A549 (cell line): ENCODE measurements at regions not wholly inside any gene's neighbourhood (a gene's known extent, or its start where the extent isn't known, plus 50 kb on each side); places are given as distances from the start of the nearest gene placed in this dataset.

Experiments used
- ATAC-seq, 2 experiments: fragments of 200-7000 bp in 1 of 2; fragments of >200 bp in 1 of 2; cut with Nextera tagmentation in 1 of 2; cut with Tn5 transposase in 1 of 2; 3 replicates each; pipeline versions ENCODE4 v1.8.0 to v1.9.1; 2018 to 2020; ENCODE audit warnings: mild to moderate bottlenecking in 1 of 2, moderate library complexity in 1 of 2
- CTCF ChIA-PET: fragments of 300-600 bp; sonication (Branson Sonifier 250); formaldehyde crosslinking; extraction: SDS; loops from one replicate; lab custom pipeline; 2021; ENCODE audit warnings: antibody characterized with exemption, inconsistent platforms; lab: Yijun Ruan, JAX
- POLR2A ChIA-PET: fragments of 350-600 bp; formaldehyde crosslinking; extraction: SDS; loops from one replicate; lab custom pipeline; 2021; ENCODE audit warnings: antibody characterized with exemption, inconsistent platforms; lab: Yijun Ruan, JAX
- DNase-seq, 2 experiments: peaks; one replicate each; pipeline versions ENCODE4 v3.0.0 to v3.0.0-alpha.2; 2011 to 2016; ENCODE audit warnings: low read depth in 1 of 2, low spot score in 1 of 2
- FAIRE-seq: peaks from 2 replicates; lab custom pipeline; 2011; peaks lifted over from hg19 to GRCh38; lab: Jason Lieb, UNC
- H3K27ac ChIP-seq, 2 experiments: fragments of >200 bp; sonication (Bioruptor Twin); formaldehyde crosslinking; 3 replicates each; pipeline ENCODE4 v1.5.1; 2016 to 2017
- H3K4me1 ChIP-seq: fragments of >200 bp; sonication (Bioruptor Twin); formaldehyde crosslinking; 3 replicates; pipeline ENCODE4 v1.6.1; 2016
- H3K4me2 ChIP-seq: fragments of >200 bp; sonication (Bioruptor Twin); formaldehyde crosslinking; 3 replicates; pipeline ENCODE4 v1.6.1; 2016
- H3K4me3 ChIP-seq: fragments of >200 bp; sonication (Bioruptor Twin); formaldehyde crosslinking; 3 replicates; pipeline ENCODE4 v1.5.1; 2016
- H3K9me3 ChIP-seq: fragments of >200 bp; sonication (Bioruptor Twin); formaldehyde crosslinking; 3 replicates; pipeline ENCODE4 v1.6.1; 2016
- CBX2 ChIP-seq: fragments of 200-600 bp; sonication (generic); IDR thresholded peaks from 2 replicates; pipeline ENCODE4 v1.6.1; 2016; ENCODE audit warnings: low read depth, mild to moderate bottlenecking, borderline replicate concordance
- CHD2 ChIP-seq: fragments of 150-350 bp; IDR thresholded peaks from 2 replicates; pipeline ENCODE4 v1.6.1; 2014; ENCODE audit warnings: low read length; ENCODE audit not compliant: partially characterized antibody
- EHF ChIP-seq: fragments of 250-450 bp; sonication (Bioruptor Pico); IDR thresholded peaks from 2 replicates; pipeline ENCODE4 v1.5.0; 2020; ENCODE audit warnings: mild to moderate bottlenecking
- EHMT2 ChIP-seq: fragments of 200-600 bp; sonication (generic); IDR thresholded peaks from 2 replicates; pipeline ENCODE4 v1.6.1; 2016; ENCODE audit warnings: antibody characterized with exemption, low read depth, mild to moderate bottlenecking, moderate library complexity
- ELK1 ChIP-seq: fragments of 150-350 bp; IDR thresholded peaks from 2 replicates; pipeline ENCODE4 v1.6.1; 2014; ENCODE audit warnings: low read depth, mild to moderate bottlenecking, low read length
- EP300 ChIP-seq, 2 experiments: fragments of >200 bp; sonication (Bioruptor Twin); formaldehyde crosslinking; IDR thresholded peaks; 2 replicates in 1 of 2; 3 replicates in 1 of 2; pipeline ENCODE4 v1.6.1; 2016 to 2017
- ESRRA ChIP-seq: fragments of 150-350 bp; IDR thresholded peaks from 2 replicates; pipeline ENCODE4 v1.6.1; 2014; ENCODE audit warnings: mild to moderate bottlenecking, low read length, borderline replicate concordance
- FOXS1 ChIP-seq: fragments of 250-450 bp; sonication (Bioruptor Pico); IDR thresholded peaks from 2 replicates; pipeline ENCODE4 v1.5.0; 2020; ENCODE audit warnings: mild to moderate bottlenecking, moderate library complexity
- HEYL ChIP-seq: fragments of 250-450 bp; sonication (Bioruptor Pico); IDR thresholded peaks from 2 replicates; pipeline ENCODE4 v1.8.0; 2021; ENCODE audit warnings: mild to moderate bottlenecking, moderate library complexity
- HMGXB4 ChIP-seq: fragments of 250-450 bp; sonication (Bioruptor Pico); IDR thresholded peaks from 2 replicates; pipeline ENCODE4 v1.5.0; 2021; ENCODE audit warnings: mild to moderate bottlenecking, moderate library complexity, borderline replicate concordance
- HOXA7 ChIP-seq: fragments of 250-450 bp; sonication (Bioruptor Pico); IDR thresholded peaks from 2 replicates; pipeline ENCODE4 v1.5.0; 2020; ENCODE audit warnings: mild to moderate bottlenecking, moderate library complexity
- KDM1A ChIP-seq: fragments of 200-600 bp; sonication (generic); IDR thresholded peaks from 2 replicates; pipeline ENCODE4 v1.6.1; 2016; ENCODE audit warnings: low read depth, mild to moderate bottlenecking
- KDM5A ChIP-seq: fragments of 200-600 bp; sonication (generic); IDR thresholded peaks from 2 replicates; pipeline ENCODE4 v1.6.1; 2016; ENCODE audit warnings: antibody characterized with exemption, mild to moderate bottlenecking
- MYC ChIP-seq: IDR thresholded peaks from 2 replicates; pipeline ENCODE4 v1.6.1; 2012; ENCODE audit warnings: mild to moderate bottlenecking, inconsistent platforms, low read length, improper control_type of control experiment, borderline replicate concordance
- NFE2L2 ChIP-seq: fragments of 150-350 bp; conservative IDR thresholded peaks from 2 replicates; pipeline ENCODE4 v1.6.1; 2014; ENCODE audit warnings: low read length
- NR3C1 ChIP-seq: fragments of >200 bp; sonication (Bioruptor Twin); formaldehyde crosslinking; IDR thresholded peaks from 3 replicates; pipeline ENCODE4 v1.6.1; 2017
- PBX3 ChIP-seq: IDR thresholded peaks from 2 replicates; pipeline ENCODE4 v1.6.1; 2012
- PHF8 ChIP-seq: fragments of 200-600 bp; sonication (generic); IDR thresholded peaks from 2 replicates; pipeline ENCODE4 v1.6.1; 2016; ENCODE audit warnings: low read depth, mild to moderate bottlenecking, antibody characterized with exemption, moderate library complexity, borderline replicate concordance
- POLR2A ChIP-seq: IDR thresholded peaks from 2 replicates; pipeline ENCODE4 v1.6.1; 2012; ENCODE audit warnings: mild to moderate bottlenecking, low read length
- RARB ChIP-seq: fragments of 250-450 bp; sonication (Bioruptor Pico); IDR thresholded peaks from 2 replicates; pipeline ENCODE4 v1.8.0; 2021; ENCODE audit warnings: mild to moderate bottlenecking, moderate library complexity
- RFX5 ChIP-seq: fragments of 450-650 bp; IDR thresholded peaks from 2 replicates; pipeline ENCODE4 v1.7.1; 2014; ENCODE audit warnings: antibody characterized with exemption, mild to moderate bottlenecking, moderate library complexity
- SREBF2 ChIP-seq: fragments of 450-650 bp; IDR thresholded peaks from 2 replicates; pipeline ENCODE4 v1.6.1; 2014; ENCODE audit warnings: mild to moderate bottlenecking, moderate library complexity
- TP53 ChIP-seq: fragments of 250-450 bp; sonication (Bioruptor Pico); IDR thresholded peaks from 2 replicates; pipeline ENCODE4 v1.5.0; 2021; ENCODE audit warnings: mild to moderate bottlenecking, moderate library complexity
- ZC3H11A ChIP-seq: fragments of 450-650 bp; IDR thresholded peaks from 2 replicates; pipeline ENCODE4 v1.6.1; 2014; ENCODE audit warnings: antibody characterized with exemption, mild to moderate bottlenecking
- ZFP36 ChIP-seq: fragments of 450-650 bp; IDR thresholded peaks from 2 replicates; pipeline ENCODE4 v1.6.1; 2014; ENCODE audit warnings: borderline replicate concordance; ENCODE audit not compliant: partially characterized antibody
- ZSCAN20 ChIP-seq: fragments of 250-450 bp; sonication (Bioruptor Pico); IDR thresholded peaks from 2 replicates; pipeline ENCODE4 v1.8.0; 2022; ENCODE audit warnings: mild to moderate bottlenecking, moderate library complexity
- WGBS: methylation state at CpG from one replicate; pipeline ENCODE4 v1.1.6; 2017; ENCODE audit errors: missing lambda C conversion rate; 5-methylcytosine and 5-hydroxymethylcytosine counted together

- POLR2A ChIA-PET, result no interaction called here
- WGBS, result 4% methylated on average over 4 of the region's 4 CpGs
- TF ChIP-seq PHF8, result no peak
- TF ChIP-seq KDM5A, result no peak
- no peak for TF ChIP-seq ZFP36
- no peak for TF ChIP-seq TP53 (CRISPR knock-in tag)
- TF ChIP-seq RARB (CRISPR knock-in tag), result no peak
- no peak for TF ChIP-seq MYC
- no peak for TF ChIP-seq KDM1A
- no peak for TF ChIP-seq ZSCAN20 (CRISPR knock-in tag)
- no peak for TF ChIP-seq CHD2
- no peak for TF ChIP-seq EHF (CRISPR knock-in tag)
- no peak for TF ChIP-seq EHMT2
- no peak for TF ChIP-seq HMGXB4 (CRISPR knock-in tag)
- no peak for TF ChIP-seq ZC3H11A
- no peak for TF ChIP-seq RFX5
- no peak for TF ChIP-seq FOXS1 (CRISPR knock-in tag)
- TF ChIP-seq POLR2A, result no peak
- TF ChIP-seq HEYL, result no peak
- no peak for TF ChIP-seq ESRRA
- no peak for TF ChIP-seq EP300 (IDR thresholded peaks at IDR 0.05)
- no peak overlapping the region for H3K27ac ChIP-seq
- FAIRE-seq (no peak), DNase-seq (no peak), ATAC-seq (no peak)
- no peaks in the 10 kb centered on the region for H3K9me3 ChIP-seq
- no peak overlapping the region for H3K4me3 ChIP-seq
- no peak overlapping the region for H3K4me2 ChIP-seq
- H3K4me1 ChIP-seq, result no peaks in the 10 kb centered on the region
- CTCF ChIA-PET, result no interaction called here
These were observed 156.4 kb upstream of the PPP2R3A start for GRCh38 chr3:135809021-135809634.

- no peaks in the 10 kb centered on the region for H3K4me1 ChIP-seq
- DNase-seq (no peak), ATAC-seq (no peak), FAIRE-seq (no peak)
- TF ChIP-seq ESRRA, result no peak
- no peak for TF ChIP-seq EP300 (IDR thresholded peaks at IDR 0.05)
- TF ChIP-seq HOXA7, result no peak
- TF ChIP-seq SREBF2, result no peak
- no peak for TF ChIP-seq NFE2L2
- TF ChIP-seq MYC, result no peak
- no peak for TF ChIP-seq ELK1
- no peak for TF ChIP-seq NR3C1
- no peak for TF ChIP-seq PBX3
- TF ChIP-seq CBX2, result no peak
- H3K9me3 ChIP-seq, result no peaks in the 10 kb centered on the region
- H3K27ac ChIP-seq, result no peak overlapping the region
- WGBS, result 13% methylated on average over 8 of the region's 8 CpGs
- no peak overlapping the region for H3K4me3 ChIP-seq
- POLR2A ChIA-PET, result no interaction called here
- H3K4me2 ChIP-seq, result no peak overlapping the region
- CTCF ChIA-PET, result no interaction called here
These were observed 153.9 kb upstream of the PPP2R3A start for GRCh38 chr3:135811651-135812050.
